T-helper 1 cell (primary cell): ENCODE measurements at regions not wholly inside any gene's neighbourhood (a gene's known extent, or its start where the extent isn't known, plus 50 kb on each side); places are given as distances from the start of the nearest gene placed in this dataset.

ENCODE experiments used
- DNase-seq, 5 donors: peaks; one replicate each; pipeline ENCODE4 v3.0.0-alpha.2; 2012 to 2020

DNA sequence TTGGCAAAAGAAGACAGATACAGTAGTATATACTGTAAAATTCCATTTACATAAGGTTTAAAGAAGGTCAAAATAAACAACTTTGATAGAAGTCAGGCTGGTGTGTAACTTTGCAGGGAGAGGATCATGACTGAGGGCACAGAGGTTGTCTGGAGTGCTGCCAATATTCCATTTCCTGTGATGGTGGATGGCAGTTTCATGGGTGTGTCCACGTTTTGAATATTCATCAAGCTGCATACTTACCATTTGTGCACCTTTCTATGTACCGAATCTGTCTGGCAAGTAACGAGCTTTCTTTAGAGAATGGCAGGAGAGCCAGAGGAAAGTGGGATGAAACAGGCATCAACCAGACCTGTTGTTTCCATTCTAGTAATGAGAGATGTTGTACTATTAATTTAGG, 420.5 kb upstream of the HTR2A start:
- DNase-seq: no peak

DNA sequence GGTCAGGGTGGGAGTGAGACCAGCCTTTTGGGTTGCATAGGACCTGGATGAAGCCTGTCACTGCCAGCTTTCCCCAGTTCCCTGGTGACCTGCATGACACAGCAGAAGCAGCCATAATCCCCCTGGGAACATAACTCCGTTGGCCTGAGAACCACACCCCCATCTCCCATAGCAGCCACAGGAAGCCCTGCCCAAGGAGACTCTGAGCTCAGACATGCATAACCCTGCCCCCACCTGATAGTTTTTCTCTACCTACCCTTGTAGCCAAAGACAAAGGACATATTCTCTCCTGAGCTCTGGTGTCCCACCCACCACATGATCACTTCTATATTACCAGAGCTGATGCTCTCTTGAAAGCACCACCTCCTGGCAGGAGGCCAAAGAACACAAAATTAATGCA, 413.5 kb upstream of the HTR2A start:
- DNase-seq: no peak

DNA sequence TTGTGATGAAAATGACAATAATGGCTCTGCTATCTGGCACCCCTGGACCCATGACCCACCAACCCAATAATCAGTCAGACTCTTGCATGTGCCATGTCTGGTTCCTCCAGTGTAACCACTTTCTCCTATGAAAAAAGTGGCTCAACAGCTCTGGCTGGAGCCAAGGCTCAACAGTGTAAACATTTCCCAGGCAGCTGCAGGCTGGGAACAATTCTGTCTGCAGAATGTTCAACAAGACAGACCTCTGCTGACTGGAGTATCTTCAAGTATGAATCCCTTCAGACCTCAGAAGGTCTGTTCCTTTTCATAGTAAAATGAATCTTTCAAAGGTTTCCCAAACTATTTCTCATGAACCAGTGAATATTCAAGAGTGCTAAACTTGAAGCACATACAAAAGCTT, 410.1 kb upstream of the HTR2A start:
- no peak for DNase-seq

DNA sequence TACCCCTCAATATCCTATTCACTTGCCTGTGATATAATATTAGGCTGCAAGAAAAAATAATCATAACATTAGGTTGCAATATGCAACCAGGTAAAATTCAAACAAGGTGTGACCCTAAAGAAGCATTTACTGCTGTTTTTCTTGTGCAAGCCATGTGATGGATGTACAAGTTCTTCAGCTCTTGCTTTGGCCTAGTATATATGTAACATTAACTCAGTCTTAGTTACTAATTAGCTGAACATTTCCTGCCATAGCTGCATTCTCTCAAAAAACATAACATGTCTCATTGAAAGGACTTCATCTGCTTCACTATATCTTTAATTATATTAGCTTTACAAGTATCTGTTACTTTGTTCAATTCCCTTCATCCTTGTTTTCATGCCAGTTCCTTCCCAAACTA, 406.8 kb upstream of the HTR2A start:
- no peak for DNase-seq

DNA sequence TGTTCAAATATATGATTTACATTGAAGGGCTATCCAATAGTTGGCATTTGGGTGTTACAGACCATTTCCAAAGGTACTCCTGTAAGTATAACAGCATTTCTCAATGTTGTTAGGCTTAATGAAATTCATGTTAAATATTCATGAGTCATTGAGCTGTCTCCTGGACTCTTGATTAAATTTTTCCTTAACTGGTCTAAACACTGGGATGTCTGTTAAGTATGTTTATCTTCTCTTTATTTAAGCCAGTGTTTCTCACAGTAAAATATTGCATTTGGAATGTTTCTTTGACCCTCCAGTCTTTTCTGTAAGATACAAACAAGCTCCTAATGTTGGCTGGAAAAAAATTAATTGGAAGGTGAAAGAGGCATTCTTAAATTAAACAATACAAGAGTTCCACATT, 402.5 kb upstream of the HTR2A start:
- no peak for DNase-seq

DNA sequence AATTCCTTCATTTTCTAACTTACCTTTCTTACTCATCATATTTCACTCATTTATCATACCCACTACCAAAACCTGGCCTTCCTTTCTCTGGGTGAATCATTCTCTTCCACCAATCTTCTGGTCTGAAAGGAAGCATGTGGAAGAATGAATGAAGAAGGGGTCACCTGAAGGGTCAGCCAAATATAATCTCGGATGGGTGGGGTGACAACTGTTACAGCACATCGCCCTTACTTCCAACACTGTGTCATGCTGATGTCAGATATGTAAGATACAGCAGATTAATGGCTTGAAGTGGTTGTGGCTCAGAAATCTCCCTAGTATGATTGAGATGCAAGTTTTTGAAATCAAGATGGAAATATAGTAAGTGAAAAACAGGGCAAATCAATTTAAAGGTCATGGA, 401.7 kb upstream of the HTR2A start:
- no peak for DNase-seq

DNA sequence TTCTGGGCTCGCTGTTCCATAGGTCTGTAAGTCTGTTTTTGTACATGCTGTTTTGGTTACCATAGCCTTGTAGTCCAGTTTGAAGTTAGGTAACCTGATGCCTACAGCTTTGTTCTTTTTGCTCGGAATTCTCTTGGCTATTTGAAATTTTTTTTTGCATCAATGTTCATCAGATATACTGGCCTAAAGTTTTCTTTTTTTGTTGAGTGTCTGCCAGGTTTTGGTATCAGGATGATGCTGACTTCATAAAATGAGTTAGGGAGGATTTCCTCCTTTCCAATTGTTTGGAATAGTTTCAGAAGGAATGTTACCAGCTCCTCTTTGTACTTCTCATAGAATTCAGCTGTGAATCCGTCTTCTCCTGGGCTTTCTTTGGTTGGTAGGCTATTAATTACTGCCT, 397.8 kb upstream of the HTR2A start:
- DNase-seq: no peak

DNA sequence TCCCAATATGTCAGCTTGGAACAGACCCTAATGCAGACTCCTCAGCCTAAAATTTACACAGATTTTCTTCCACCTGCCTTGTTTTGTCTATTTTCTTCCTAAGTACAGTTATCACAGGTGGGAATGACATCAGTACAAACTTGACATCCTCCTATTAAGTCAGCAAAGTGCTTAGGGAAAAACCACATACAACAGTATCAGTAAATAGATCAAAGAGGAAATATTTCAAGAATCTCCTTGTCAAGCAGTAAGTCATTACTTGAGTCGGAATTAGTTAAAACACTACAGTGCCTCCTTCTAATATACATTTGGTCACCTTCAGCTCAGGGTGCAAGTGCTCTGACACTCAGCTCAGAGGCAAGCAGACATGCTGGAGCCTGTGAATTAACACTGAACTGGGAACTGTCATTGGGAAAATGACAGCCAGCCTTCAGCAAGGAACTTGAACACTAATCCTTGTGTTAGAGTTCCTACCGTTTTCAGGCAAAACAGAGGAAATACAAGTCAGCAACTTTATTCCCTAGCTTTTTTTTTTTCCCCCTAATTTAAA, 394.3 kb upstream of the HTR2A start:
- DNase-seq: no peak

DNA sequence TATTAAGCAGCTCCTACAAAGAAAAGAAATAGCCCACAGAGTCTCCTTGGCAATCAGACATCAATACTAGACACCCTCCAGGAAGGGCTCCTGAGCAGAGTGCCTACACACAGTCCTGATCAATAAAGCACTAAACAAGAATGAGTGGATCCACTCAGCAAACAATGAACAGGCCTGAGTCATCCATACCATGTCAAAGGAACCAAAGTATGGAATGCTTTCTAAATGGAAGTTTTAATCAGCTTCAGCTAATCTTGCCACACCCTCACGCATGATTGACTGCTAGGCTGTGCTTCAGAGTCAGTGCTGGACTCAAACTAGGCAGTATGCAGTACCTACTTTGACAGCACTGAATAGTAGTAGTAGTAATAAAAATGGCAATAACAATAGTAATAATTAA, 392.7 kb upstream of the HTR2A start:
- DNase-seq: no peak

DNA sequence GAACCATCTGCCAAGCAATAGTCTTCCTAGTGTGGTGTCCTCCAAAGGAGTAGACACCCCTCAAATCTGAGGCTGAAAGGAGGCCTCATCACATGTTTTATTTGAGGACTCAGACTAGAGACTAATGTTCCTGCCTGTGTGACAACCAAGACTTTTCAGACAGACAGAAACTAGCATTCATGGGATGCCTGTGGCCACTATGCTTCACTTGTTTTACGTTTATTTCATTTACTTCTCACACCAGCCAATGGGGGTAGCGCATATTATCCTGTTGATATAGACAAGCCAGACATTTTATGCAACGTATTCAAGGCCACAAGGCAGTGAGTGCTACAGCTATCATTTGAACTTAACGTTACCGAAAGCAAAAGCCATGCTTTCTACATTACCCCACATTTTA, 391.7 kb upstream of the HTR2A start:
- DNase-seq: no peak

DNA sequence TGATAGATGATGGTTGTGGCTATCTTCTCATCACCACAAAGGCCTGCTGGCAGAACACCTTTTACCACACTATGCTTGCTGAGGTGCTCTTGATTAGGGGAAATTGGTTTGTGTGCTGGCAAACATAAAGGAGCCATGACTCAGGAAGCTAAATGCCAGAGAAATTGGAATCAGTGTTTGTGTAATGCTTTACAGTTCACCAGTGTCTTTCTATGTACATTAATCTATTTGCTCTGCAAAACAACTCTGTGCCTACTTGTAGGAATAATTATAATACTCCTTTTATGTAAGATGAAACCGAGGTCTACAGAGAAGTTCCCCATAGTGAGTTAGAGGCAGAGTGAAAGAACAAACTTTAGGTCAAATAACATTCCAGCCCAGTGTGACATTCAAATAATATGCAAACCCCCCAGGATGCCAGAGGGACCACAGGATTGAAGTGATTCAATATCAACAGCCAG, 390.5 kb upstream of the HTR2A start:
- no peak for DNase-seq

DNA sequence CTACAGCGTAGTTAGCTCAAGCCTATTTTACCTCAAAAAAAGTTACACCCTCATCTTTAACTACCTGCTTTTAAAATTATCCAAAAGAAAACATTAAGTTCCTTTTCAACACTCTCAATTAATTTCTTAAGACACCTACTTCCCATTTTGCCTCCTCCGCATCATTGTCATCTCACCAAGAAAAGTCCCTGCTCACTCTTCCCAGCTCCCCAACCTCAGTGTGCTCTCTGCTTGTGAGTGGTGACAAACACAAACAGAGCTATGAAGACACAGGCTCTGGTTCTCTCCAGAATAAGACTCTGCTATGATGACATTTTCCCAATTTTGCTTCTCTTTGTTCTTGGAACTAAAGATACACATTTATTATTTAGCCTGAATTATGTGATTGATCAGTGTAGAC, 385.1 kb upstream of the HTR2A start:
- DNase-seq: no peak

DNA sequence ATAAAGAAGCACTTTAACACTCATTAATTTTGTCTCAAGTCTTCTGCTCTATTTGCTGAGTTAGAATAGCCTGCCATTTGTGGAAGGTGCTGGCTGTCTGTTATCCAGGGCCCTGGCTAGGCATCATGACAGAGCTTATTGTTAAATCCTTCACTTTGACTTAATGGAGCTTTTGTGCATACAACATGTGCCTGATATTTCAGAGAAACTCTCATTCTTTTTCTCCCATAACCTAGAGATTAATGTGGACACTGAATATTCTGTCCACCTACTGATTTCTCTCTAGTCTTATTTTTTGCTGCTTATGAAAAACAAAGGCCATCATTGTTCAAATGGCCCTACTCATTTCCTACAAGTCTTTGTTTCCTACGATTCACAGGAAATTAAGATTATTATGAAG, 383.1 kb upstream of the HTR2A start:
- DNase-seq: no peak

DNA sequence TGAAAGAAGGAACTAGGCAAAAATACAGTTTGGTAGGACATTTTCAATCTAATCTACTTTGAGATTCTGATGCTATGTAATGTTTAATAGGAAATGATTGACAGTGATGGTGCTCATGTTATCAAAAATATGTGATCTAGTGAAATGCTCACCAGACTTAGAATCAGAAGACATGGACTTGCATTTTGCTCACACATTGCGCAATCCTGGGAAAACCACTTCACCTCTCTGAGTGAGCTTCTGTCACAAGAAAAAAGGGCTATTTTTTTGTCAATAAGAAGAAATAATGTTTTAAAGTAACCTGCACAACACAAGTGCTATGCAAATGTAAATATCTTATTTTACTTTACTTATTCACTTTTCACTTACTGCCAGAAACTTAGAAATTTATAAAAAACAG, 380.9 kb upstream of the HTR2A start:
- DNase-seq: no peak

DNA sequence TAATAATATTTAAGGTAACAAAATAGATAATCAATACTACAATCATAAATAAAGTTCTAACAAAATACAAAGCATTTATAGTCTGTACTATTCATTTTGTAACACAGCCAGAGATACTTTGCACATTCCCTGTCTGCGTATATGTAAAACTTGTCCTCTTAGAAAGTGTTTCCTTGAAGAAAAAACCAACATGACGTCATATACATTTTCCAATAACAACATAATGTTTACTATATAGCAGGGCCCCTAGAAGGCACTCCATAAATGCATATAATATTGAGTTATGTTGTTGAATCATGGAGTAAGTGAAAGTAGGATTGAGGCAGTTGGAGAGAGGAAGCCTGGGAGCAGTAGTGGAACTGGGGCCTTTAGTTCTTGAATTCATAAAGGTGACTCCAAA, 371.4 kb upstream of the HTR2A start:
- no peak for DNase-seq

DNA sequence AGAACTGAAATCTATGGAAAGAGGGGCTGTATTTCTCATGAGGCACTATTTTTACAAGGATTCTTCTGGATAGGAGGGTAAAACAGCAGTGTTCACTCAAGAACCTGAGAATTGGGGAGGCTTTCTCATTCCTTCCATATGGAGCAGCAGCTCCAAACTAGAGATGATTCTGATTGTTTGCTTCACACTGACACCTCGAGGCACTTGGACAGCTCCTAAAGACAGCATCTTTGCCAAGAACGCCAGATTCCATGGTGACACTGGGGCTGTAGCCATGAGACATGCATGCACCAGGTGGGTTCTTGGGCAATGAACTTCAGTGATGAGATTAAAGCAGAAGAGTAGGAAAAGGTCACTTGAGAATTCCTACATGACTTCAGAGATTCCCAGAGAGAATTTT, 361.5 kb upstream of the HTR2A start:
- DNase-seq: no peak

DNA sequence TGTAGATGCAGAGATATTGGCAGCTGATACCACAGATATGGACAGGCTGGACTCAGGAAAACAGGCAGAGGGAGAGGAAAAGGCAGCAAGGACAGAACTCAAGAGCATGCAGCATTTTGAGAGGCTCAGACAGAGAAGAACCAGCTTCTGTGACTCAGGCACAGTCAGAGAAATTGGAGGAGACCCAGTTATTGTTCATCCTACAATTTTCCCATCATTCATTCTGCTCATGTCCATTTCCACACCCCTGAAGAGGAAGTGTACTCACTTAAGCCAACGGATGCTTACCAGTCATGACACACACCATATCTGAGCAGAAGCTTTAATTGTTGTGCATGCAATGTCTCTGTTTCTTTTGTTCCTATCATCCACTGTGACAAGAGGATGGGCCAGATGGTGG, 359.8 kb upstream of the HTR2A start:
- DNase-seq: no peak

DNA sequence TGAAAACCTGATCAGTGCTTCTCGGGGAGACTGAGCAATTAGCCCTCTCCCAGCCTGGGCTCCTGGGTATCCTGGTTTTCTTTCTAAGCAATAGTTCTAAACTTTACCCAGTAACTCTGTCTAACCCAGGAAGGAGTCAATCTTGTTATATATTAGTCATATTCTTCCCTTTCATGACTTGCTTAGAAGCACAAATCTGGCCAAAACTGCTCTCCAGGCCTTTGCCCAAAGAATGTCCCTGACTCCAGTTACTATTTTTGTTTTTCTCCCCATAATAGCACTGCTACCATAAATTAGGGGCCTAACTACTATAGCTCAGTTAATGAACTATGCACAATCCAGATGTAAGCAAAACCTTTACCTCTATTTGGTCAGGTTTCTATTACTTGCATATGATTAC, 355.8 kb upstream of the HTR2A start:
- DNase-seq: no peak

DNA sequence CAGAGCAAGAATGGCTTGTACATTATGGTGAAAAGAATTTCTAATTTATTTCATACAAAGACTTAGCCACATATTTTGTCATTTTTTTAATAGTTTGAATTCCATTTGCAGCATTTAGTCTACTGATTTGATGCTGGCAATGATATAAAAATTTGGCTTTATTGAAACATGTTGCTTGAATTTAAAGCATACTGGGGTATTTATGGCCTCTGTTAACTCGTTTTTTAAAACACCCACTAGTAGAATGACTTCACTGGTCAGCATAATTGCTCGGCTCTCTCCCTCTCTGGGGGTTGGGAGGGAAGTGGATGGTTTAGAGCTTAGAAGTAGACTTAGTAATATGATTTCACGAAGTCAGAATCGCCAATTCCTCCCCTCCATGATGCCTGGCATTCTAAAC, 354.9 kb upstream of the HTR2A start:
- DNase-seq: no peak

DNA sequence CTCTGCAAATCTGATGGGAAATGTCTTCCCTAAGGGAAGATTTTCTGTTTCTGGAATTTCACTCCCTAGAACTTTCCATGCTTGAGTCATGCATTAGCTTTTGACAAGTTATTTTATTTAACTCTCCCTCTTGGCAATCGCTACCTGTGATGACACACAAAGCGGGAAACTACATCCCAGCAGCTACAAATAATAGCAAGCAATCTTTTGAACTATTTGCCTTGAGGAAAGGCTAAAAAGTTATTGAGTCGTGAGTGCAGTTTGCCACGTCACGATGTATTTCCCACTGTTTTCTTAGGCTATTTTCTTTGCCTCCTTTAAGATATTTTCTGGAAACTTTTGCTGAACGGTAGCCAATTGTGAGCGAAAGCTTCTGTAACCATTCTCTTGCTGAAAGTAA, 353.3 kb upstream of the HTR2A start:
- DNase-seq: no peak

DNA sequence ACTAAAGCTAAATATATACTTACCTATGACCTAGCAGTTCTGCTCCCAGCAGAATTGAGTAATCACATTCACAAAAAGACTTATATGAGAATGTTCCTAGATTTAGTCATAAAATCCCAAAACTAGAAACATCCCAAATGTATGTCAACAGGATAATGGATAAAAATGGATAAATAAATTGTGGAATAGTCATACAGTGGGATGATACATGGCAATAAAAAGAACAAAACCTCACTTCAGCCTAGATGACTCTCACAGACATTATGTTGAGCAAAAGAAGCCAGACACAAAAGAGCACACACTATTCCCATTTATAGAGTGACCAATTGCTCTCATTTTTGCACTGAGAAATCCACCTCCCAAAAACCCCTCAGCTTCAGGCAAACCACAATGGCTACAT, 352.4 kb upstream of the HTR2A start:
- no peak for DNase-seq

DNA sequence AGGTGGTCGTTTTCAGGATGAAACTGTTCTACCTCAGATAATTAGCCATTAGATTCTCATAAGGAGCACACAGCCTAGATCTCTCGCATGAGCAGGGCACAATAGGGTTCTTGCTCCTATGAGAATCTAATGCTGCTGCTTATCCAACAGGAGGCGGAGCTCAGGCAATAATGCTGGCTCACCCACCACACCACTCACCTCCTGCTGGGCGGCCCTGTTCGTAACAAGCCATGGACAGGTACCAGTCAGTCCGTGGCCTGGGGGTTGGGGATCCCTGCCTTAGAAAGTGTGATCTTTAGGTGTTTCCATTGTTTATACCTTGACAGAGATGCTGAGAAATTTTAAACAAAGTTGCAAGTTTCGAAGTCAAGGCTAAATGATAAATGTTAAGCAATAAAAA, 344.6 kb upstream of the HTR2A start:
- no peak for DNase-seq

DNA sequence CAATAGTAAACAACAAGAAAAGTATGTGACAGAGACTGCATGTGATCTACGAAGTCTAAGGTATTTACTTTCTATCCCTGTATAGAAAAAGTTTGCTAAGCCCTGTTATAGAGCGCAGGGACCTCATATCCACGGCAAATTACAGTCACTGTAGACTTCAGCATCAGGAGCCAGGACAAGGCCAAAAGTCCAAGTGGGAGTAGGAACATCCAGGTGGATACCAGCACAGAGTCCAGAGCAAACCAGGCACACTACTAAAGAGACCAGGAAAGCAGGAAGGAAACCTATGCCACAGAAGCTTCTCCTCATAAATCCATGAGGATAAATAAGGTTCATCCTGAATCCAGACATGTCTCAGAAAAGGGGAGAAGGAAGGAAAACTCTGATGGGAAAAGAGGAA, 342.2 kb upstream of the HTR2A start:
- DNase-seq: no peak

DNA sequence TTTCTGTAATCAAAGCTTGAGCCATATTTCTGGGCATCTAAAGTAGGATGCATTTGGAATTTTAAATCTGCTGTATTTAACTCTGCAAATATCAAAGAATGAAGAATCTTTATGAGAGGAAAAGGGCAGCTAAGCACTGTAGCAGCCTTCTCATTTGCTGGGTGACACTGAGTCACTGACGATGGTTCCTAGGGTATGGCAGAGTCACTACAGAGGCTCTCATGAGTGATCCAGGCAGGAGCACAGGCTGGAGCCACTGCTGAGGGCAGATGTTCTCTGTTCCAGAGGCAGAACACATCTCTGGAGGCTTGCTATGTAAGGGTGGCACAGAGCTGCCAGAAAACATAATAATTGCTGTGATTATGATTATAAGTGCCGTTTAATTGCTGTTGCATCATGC, 340.7 kb upstream of the HTR2A start:
- no peak for DNase-seq

DNA sequence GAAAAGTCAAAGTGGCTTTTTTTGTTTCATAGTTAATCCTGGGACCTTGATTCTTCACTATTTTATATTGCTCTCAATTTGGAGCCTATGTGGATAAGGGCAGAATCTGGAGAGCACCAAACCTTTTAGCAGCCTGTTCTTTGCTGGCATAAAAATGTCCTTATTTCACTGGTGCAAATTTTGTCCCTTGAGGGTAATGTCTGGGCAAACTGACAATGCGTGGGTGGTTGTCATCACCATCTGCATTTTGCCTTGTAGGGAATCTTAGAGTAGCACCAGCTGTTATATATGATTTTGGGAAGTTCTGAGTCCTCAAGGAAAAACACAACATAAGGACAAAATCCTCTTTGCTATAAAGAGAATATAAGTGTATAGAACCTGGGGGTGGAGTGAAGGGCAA, 336.9 kb upstream of the HTR2A start:
- no peak for DNase-seq

DNA sequence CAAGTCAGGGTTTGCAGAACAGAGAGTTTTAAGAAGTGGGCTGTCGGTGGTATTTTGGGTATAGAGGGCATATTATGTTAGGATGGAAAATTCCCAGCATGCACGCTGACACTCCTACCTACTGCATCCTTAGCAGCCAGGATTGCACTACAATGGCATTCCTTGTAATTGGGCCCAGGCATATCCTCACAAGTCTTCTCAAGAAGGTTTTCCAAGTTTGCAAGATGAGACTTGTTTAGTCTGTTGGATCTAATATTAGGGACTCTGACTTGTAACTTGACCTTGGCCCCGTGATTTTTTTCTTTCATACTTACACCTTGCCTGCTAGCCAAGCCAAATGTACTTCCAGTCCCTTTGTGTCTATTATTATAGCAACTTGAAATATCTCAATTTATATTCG, 335.7 kb upstream of the HTR2A start:
- DNase-seq: no peak
